VCaP (cell line): ENCODE measurements at regions not wholly inside any gene's neighbourhood (a gene's known extent, or its start where the extent isn't known, plus 50 kb on each side); places are given as distances from the start of the nearest gene placed in this dataset.
A peak's percentile ranks its signal among the peaks of the same experiment; 100 is the strongest.

Source experiments
- H3K27ac ChIP-seq: fragments of 450-650 bp; 2 replicates; pipeline ENCODE4 v1.5.1; 2017
- CTCF ChIP-seq: fragments of 450-650 bp; conservative IDR thresholded peaks from 2 replicates; pipeline ENCODE4 v1.5.1; 2017; ENCODE audit warnings: mild to moderate bottlenecking, moderate library complexity

GRCh38 chr14:87067591-87067990 is 925.4 kb downstream of the GALC start:
- no peak for TF ChIP-seq CTCF
- no peak overlapping the region for H3K27ac ChIP-seq

GRCh38 chr14:87067061-87067460 is 925.9 kb downstream of the GALC start:
- no peak for TF ChIP-seq CTCF
- no peak overlapping the region for H3K27ac ChIP-seq

- H3K27ac ChIP-seq = no peak overlapping the region
- peak; percentile 82 for TF ChIP-seq CTCF
Measured at GRCh38 chr14:87066221-87066817, 926.7 kb downstream of the GALC start.

GRCh38 chr14:87065366-87065765 is 927.6 kb downstream of the GALC start:
- no peak for TF ChIP-seq CTCF
- H3K27ac ChIP-seq = no peak overlapping the region

- no peak for TF ChIP-seq CTCF
- H3K27ac ChIP-seq = no peak overlapping the region
Measured at GRCh38 chr14:87063181-87063580, 929.8 kb downstream of the GALC start.

- no peak for TF ChIP-seq CTCF
- H3K27ac ChIP-seq = no peak overlapping the region
Measured at GRCh38 chr14:87060405-87060804, 932.6 kb downstream of the GALC start.

- no peak overlapping the region for H3K27ac ChIP-seq
- TF ChIP-seq CTCF = no peak
Measured at GRCh38 chr14:87059060-87059839, 933.7 kb downstream of the GALC start.
